C4-2B (cell line): ENCODE measurements at regions not wholly inside any gene's neighbourhood (a gene's known extent, or its start where the extent isn't known, plus 50 kb on each side); places are given as distances from the start of the nearest gene placed in this dataset.

Experiments used
- CTCF ChIP-seq: fragments of 450-650 bp; conservative IDR thresholded peaks from 2 replicates; pipeline ENCODE4 v1.5.1; 2017; ENCODE audit warnings: mild to moderate bottlenecking
- ZFX ChIP-seq: fragments of 450-650 bp; IDR thresholded peaks from 2 replicates; pipeline ENCODE4 v1.6.1; 2017

- TF ChIP-seq CTCF (no peak), ZFX (no peak)
These were observed 1053.6 kb upstream of the MIR17HG start for GRCh38 chr13:90293793-90294361.
